WTC11 (cell line): ENCODE measurements at regions not wholly inside any gene's neighbourhood (a gene's known extent, or its start where the extent isn't known, plus 50 kb on each side); places are given as distances from the start of the nearest gene placed in this dataset.

Source experiments
- ATAC-seq: fragments of 200-7000 bp; cut with Tn5 transposase; 2 replicates; pipeline ENCODE4 v1.10.0; 2021; ENCODE audit warnings: mild to moderate bottlenecking, moderate library complexity
- CTCF ChIA-PET: fragments of 300-600 bp; sonication (Branson Sonifier 250); formaldehyde crosslinking; loops from one replicate; lab custom pipeline; 2021; ENCODE audit warnings: antibody characterized with exemption; lab: Charles Lee
- POLR2A ChIA-PET: fragments of 350-600 bp; sonication (Branson Sonifier 250); formaldehyde crosslinking; loops from one replicate; lab custom pipeline; 2021; ENCODE audit warnings: antibody characterized with exemption; lab: Charles Lee
- DNase-seq: peaks from one replicate; pipeline ENCODE4 v3.0.0; 2021; ENCODE audit warnings: low spot score
- H3K27ac Mint-ChIP-seq: 2 replicates; pipeline ENCODE4 v1.8.0; 2021; ENCODE audit warnings: mixed read lengths
- H3K27me3 Mint-ChIP-seq: 2 replicates; pipeline ENCODE4 v1.8.0; 2021; ENCODE audit warnings: low read depth, mild to moderate bottlenecking, moderate library complexity, mixed read lengths
- H3K36me3 Mint-ChIP-seq: 2 replicates; pipeline ENCODE4 v1.8.0; 2021; ENCODE audit warnings: mixed read lengths
- H3K4me1 Mint-ChIP-seq: 2 replicates; pipeline ENCODE4 v1.8.0; 2022; ENCODE audit warnings: mixed read lengths
- H3K4me3 Mint-ChIP-seq: 2 replicates; pipeline ENCODE4 v1.8.0; 2021; ENCODE audit warnings: mild to moderate bottlenecking, moderate library complexity, mixed read lengths
- H3K9me3 Mint-ChIP-seq: 2 replicates; pipeline ENCODE4 v1.8.0; 2021; ENCODE audit warnings: mixed read lengths
- E2F1 ChIP-seq: sonication (generic); formaldehyde crosslinking; IDR thresholded peaks from 2 replicates; pipeline ENCODE4 v1.8.0; 2022; ENCODE audit warnings: mild to moderate bottlenecking, missing genetic modification reagents
- ELF4 ChIP-seq: sonication (generic); formaldehyde crosslinking; IDR thresholded peaks from 2 replicates; pipeline ENCODE4 v1.8.1; 2022; ENCODE audit warnings: low read depth, mild to moderate bottlenecking, moderate library complexity, missing genetic modification reagents
- ERG ChIP-seq: fragments of 250-450 bp; sonication (Bioruptor Pico); IDR thresholded peaks from 2 replicates; pipeline ENCODE4 v1.8.0; 2021; ENCODE audit warnings: mild to moderate bottlenecking
- FOXP4 ChIP-seq: sonication (generic); formaldehyde crosslinking; IDR thresholded peaks from 2 replicates; pipeline ENCODE4 v1.8.0; 2022; ENCODE audit warnings: mild to moderate bottlenecking, missing genetic modification reagents
- GTF2I ChIP-seq: fragments of 250-450 bp; sonication (Bioruptor Pico); conservative IDR thresholded peaks from 2 replicates; pipeline ENCODE4 v1.4.0; 2021; ENCODE audit warnings: mild to moderate bottlenecking
- NFYB ChIP-seq: sonication (generic); formaldehyde crosslinking; conservative IDR thresholded peaks from 2 replicates; pipeline ENCODE4 v1.8.0; 2022; ENCODE audit warnings: low read depth, missing genetic modification reagents
- NR2C2 ChIP-seq: sonication (generic); formaldehyde crosslinking; IDR thresholded peaks from 2 replicates; pipeline ENCODE4 v1.8.0; 2022; ENCODE audit warnings: mild to moderate bottlenecking, missing genetic modification reagents
- PRRX2 ChIP-seq: fragments of 250-450 bp; sonication (Bioruptor Pico); IDR thresholded peaks from 2 replicates; pipeline ENCODE4 v1.8.0; 2021; ENCODE audit warnings: mild to moderate bottlenecking
- RORB ChIP-seq: fragments of 250-450 bp; sonication (Bioruptor Pico); IDR thresholded peaks from 2 replicates; pipeline ENCODE4 v1.9.0; 2021; ENCODE audit warnings: mild to moderate bottlenecking
- SP1 ChIP-seq: sonication (generic); formaldehyde crosslinking; conservative IDR thresholded peaks from 2 replicates; pipeline ENCODE4 v1.8.1; 2022; ENCODE audit warnings: missing genetic modification reagents
- TEAD4 ChIP-seq: sonication (generic); formaldehyde crosslinking; IDR thresholded peaks from 2 replicates; pipeline ENCODE4 v1.8.0; 2022; ENCODE audit warnings: mild to moderate bottlenecking, missing genetic modification reagents
- ZNF121 ChIP-seq: sonication (generic); formaldehyde crosslinking; IDR thresholded peaks from 2 replicates; pipeline ENCODE4 v1.8.0; 2023; ENCODE audit warnings: missing genetic modification reagents
- ZNF317 ChIP-seq: sonication (generic); formaldehyde crosslinking; IDR thresholded peaks from 2 replicates; pipeline ENCODE4 v1.8.1; 2023; ENCODE audit warnings: low read depth, mild to moderate bottlenecking, moderate library complexity, missing genetic modification reagents, borderline replicate concordance
- TF ChIP-seq, protein P1 (sequence below): sonication (generic); formaldehyde crosslinking; IDR thresholded peaks from 2 replicates; pipeline ENCODE4 v1.8.1; 2023; ENCODE audit warnings: mild to moderate bottlenecking, missing genetic modification reagents, moderate library complexity
- TF ChIP-seq, protein P2 (sequence below): sonication (generic); formaldehyde crosslinking; IDR thresholded peaks from 2 replicates; pipeline ENCODE4 v1.8.0; 2022; ENCODE audit warnings: missing genetic modification reagents
- TF ChIP-seq, protein P3 (sequence below): sonication (generic); formaldehyde crosslinking; IDR thresholded peaks from 2 replicates; pipeline ENCODE4 v1.8.0; 2023; ENCODE audit warnings: missing genetic modification reagents, mild to moderate bottlenecking, borderline replicate concordance
- TF ChIP-seq, protein P4 (sequence below): sonication (generic); formaldehyde crosslinking; IDR thresholded peaks from 2 replicates; pipeline ENCODE4 v1.8.1; 2023; ENCODE audit warnings: mild to moderate bottlenecking, missing genetic modification reagents
- TF ChIP-seq, protein P5 (sequence below): fragments of 250-450 bp; sonication (Bioruptor Pico); IDR thresholded peaks from 2 replicates; pipeline ENCODE4 v1.9.0; 2021; ENCODE audit warnings: mild to moderate bottlenecking

DNA sequence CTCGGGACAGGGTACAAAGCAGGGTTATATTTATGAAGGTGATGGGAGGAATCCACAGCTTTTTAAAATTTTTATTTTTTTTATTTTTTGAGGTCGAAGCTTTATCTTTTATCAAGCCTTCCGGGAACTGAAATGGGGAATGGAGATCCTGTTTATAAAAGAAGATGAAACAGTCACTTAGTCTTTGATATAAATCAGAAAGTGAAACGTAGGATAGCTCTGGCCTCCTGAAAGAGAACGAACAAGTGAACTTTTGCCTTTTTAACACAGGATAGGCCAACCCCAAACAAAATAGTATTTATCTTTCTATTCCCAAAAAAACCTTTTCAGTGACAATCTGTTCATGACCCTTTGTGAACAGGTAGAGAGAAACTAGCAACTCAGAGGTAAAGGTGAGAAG, 634.0 kb upstream of the LMCD1 start (continued):
- TF ChIP-seq NR2C2 (CRISPR knock-in tag) (no peak), ERG (CRISPR knock-in tag) (no peak), RORB (CRISPR knock-in tag) (no peak)
- TF ChIP-seq, protein P1, sequence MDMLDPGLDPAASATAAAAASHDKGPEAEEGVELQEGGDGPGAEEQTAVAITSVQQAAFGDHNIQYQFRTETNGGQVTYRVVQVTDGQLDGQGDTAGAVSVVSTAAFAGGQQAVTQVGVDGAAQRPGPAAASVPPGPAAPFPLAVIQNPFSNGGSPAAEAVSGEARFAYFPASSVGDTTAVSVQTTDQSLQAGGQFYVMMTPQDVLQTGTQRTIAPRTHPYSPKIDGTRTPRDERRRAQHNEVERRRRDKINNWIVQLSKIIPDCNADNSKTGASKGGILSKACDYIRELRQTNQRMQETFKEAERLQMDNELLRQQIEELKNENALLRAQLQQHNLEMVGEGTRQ (CRISPR knock-in tag) = no peak

- 0 out of 2 replicates have a peak, but pooled peaks cover 3% of the 10 kb centered on the region for H3K36me3 Mint-ChIP-seq
- ChIA-PET CTCF (no interaction called here), POLR2A (no interaction called here)
- no peak overlapping the region for H3K27ac Mint-ChIP-seq
- DNase-seq (no peak), ATAC-seq (no peak)
- TF ChIP-seq ZNF121 (CRISPR knock-in tag) = no peak
- TF ChIP-seq SP1 (CRISPR knock-in tag) = no peak
- TF ChIP-seq, protein P2, sequence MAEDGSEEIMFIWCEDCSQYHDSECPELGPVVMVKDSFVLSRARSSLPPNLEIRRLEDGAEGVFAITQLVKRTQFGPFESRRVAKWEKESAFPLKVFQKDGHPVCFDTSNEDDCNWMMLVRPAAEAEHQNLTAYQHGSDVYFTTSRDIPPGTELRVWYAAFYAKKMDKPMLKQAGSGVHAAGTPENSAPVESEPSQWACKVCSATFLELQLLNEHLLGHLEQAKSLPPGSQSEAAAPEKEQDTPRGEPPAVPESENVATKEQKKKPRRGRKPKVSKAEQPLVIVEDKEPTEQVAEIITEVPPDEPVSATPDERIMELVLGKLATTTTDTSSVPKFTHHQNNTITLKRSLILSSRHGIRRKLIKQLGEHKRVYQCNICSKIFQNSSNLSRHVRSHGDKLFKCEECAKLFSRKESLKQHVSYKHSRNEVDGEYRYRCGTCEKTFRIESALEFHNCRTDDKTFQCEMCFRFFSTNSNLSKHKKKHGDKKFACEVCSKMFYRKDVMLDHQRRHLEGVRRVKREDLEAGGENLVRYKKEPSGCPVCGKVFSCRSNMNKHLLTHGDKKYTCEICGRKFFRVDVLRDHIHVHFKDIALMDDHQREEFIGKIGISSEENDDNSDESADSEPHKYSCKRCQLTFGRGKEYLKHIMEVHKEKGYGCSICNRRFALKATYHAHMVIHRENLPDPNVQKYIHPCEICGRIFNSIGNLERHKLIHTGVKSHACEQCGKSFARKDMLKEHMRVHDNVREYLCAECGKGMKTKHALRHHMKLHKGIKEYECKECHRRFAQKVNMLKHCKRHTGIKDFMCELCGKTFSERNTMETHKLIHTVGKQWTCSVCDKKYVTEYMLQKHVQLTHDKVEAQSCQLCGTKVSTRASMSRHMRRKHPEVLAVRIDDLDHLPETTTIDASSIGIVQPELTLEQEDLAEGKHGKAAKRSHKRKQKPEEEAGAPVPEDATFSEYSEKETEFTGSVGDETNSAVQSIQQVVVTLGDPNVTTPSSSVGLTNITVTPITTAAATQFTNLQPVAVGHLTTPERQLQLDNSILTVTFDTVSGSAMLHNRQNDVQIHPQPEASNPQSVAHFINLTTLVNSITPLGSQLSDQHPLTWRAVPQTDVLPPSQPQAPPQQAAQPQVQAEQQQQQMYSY = no peak
- TF ChIP-seq, protein P3, sequence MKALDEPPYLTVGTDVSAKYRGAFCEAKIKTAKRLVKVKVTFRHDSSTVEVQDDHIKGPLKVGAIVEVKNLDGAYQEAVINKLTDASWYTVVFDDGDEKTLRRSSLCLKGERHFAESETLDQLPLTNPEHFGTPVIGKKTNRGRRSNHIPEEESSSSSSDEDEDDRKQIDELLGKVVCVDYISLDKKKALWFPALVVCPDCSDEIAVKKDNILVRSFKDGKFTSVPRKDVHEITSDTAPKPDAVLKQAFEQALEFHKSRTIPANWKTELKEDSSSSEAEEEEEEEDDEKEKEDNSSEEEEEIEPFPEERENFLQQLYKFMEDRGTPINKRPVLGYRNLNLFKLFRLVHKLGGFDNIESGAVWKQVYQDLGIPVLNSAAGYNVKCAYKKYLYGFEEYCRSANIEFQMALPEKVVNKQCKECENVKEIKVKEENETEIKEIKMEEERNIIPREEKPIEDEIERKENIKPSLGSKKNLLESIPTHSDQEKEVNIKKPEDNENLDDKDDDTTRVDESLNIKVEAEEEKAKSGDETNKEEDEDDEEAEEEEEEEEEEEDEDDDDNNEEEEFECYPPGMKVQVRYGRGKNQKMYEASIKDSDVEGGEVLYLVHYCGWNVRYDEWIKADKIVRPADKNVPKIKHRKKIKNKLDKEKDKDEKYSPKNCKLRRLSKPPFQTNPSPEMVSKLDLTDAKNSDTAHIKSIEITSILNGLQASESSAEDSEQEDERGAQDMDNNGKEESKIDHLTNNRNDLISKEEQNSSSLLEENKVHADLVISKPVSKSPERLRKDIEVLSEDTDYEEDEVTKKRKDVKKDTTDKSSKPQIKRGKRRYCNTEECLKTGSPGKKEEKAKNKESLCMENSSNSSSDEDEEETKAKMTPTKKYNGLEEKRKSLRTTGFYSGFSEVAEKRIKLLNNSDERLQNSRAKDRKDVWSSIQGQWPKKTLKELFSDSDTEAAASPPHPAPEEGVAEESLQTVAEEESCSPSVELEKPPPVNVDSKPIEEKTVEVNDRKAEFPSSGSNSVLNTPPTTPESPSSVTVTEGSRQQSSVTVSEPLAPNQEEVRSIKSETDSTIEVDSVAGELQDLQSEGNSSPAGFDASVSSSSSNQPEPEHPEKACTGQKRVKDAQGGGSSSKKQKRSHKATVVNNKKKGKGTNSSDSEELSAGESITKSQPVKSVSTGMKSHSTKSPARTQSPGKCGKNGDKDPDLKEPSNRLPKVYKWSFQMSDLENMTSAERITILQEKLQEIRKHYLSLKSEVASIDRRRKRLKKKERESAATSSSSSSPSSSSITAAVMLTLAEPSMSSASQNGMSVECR (CRISPR knock-in tag) = no peak
- TF ChIP-seq ZNF317 = no peak
- no peak for TF ChIP-seq E2F1 (CRISPR knock-in tag)
- TF ChIP-seq GTF2I (CRISPR knock-in tag) = no peak
- TF ChIP-seq, protein P4, sequence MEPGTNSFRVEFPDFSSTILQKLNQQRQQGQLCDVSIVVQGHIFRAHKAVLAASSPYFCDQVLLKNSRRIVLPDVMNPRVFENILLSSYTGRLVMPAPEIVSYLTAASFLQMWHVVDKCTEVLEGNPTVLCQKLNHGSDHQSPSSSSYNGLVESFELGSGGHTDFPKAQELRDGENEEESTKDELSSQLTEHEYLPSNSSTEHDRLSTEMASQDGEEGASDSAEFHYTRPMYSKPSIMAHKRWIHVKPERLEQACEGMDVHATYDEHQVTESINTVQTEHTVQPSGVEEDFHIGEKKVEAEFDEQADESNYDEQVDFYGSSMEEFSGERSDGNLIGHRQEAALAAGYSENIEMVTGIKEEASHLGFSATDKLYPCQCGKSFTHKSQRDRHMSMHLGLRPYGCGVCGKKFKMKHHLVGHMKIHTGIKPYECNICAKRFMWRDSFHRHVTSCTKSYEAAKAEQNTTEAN = no peak
- TF ChIP-seq, protein P5, sequence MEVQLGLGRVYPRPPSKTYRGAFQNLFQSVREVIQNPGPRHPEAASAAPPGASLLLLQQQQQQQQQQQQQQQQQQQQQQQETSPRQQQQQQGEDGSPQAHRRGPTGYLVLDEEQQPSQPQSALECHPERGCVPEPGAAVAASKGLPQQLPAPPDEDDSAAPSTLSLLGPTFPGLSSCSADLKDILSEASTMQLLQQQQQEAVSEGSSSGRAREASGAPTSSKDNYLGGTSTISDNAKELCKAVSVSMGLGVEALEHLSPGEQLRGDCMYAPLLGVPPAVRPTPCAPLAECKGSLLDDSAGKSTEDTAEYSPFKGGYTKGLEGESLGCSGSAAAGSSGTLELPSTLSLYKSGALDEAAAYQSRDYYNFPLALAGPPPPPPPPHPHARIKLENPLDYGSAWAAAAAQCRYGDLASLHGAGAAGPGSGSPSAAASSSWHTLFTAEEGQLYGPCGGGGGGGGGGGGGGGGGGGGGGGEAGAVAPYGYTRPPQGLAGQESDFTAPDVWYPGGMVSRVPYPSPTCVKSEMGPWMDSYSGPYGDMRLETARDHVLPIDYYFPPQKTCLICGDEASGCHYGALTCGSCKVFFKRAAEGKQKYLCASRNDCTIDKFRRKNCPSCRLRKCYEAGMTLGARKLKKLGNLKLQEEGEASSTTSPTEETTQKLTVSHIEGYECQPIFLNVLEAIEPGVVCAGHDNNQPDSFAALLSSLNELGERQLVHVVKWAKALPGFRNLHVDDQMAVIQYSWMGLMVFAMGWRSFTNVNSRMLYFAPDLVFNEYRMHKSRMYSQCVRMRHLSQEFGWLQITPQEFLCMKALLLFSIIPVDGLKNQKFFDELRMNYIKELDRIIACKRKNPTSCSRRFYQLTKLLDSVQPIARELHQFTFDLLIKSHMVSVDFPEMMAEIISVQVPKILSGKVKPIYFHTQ = no peak
- no peak for TF ChIP-seq ELF4 (CRISPR knock-in tag)
- no peak for TF ChIP-seq NFYB (CRISPR knock-in tag)
- no peak for TF ChIP-seq RORB (CRISPR knock-in tag)
- TF ChIP-seq FOXP4 (CRISPR knock-in tag) = no peak
- no peak for TF ChIP-seq PRRX2 (CRISPR knock-in tag)
- TF ChIP-seq TEAD4 (CRISPR knock-in tag) = no peak
- H3K4me3 Mint-ChIP-seq = no peak overlapping the region
- no peaks in the 10 kb centered on the region for H3K27me3 Mint-ChIP-seq
- H3K4me1 Mint-ChIP-seq = peaks cover 6% of the 10 kb centered on the region; the same call in 1 of the 2 replicates
- peaks cover 18% of the 10 kb centered on the region for H3K9me3 Mint-ChIP-seq
These were observed 630.5 kb upstream of the LMCD1 start for GRCh38 chr3:7871003-7871560.
